GM19438 (cell line): ENCODE measurements at regions not wholly inside any gene's neighbourhood (a gene's known extent, or its start where the extent isn't known, plus 50 kb on each side); places are given as distances from the start of the nearest gene placed in this dataset.
"Not testable (repeated sequence)": the region's sequence is repeated elsewhere in the genome, so short reads cannot be mapped to it uniquely, and the experiment has no call there.

Experiments
- ATAC-seq: cut with Tn5 transposase; IDR thresholded peaks from one replicate; pipeline ENCODE4 v1.9.1; 2021; ENCODE audit warnings: low read depth; ENCODE audit not compliant: unreplicated experiment

DNA sequence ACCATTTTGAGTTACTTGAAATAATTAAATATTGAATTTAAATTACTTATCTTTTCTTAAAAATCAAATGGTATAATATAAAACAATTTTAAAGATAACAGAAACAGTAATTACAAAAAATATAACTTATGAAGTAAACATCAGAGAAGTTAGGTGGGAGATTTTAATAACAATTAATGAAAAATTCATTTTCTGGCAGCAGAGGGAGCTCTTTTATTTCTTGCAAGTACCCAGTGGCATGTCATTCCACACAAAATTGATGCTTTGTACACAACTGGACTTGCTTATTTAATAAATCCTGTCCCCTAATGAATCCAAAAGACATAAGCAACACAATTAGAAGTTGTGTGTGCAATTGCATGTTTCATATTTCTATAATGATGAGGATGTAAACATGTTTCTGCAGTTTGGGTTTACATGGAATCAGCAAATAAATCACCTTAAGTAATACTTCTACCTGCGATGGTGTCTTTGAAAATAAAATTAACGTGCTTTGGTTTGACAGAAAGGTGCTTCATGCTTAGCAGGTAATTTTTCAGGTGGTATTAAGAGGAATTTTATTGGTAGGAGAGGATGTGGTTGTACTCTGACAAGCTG is 861.3 kb downstream of the ZPLD1 start:
- ATAC-seq, result no peak

DNA sequence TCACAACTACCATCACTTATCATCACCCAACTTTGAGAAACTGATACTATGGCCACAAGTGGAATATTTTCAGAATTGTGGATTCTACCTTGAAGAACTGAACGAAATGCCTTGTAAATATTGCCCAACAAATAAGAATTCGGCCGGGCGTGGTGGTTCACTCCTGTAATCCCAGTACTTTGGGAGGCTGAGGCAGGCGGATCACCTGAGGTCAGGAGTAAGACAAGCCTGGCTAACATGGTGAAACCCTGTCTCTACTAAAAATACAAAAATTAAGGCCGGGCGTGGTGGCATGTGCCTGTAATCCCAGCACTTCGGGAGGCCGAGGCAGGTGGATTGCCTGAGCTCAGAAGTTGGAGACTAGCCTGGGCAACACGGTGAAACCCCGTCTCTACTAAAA is 862.7 kb downstream of the ZPLD1 start:
- ATAC-seq, result not testable (repeated sequence)

DNA sequence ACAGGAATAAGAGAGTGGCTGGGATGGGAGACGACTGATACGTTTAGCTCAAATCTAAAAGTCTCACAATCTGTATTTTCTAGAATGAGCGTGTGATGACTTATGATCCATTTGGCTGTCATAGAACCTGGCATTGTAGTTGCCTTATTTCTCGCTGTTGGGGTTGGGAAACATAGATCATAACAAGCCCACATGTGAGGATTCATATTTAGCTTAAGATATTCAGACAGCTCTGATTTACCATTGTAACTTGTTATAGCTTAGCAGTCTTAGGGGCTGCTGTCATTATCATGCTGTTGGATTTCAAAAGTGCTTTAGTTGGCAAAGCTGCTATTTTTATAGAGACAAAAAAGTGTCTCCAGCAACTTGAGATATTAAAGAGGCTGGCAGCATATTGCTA is 871.3 kb downstream of the ZPLD1 start:
- ATAC-seq, result no peak

DNA sequence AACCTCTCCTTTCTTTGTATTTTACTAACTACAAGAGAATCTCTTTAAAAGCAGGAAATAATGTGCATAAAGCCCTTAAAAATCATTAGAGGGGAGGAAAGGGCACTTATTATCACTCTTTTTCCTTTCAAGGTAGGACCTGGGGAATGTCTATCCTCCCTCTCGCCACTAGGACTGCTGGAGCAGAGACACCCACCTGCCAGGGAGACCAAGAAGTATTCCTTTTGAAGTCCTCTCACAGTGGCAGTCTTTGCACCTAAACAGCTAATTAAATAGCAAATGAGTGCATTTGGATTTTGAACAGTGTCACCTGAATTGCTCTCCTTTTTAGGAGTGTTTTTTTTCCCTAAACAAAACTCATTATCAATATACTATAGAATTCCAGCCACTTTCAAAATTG is 874.1 kb downstream of the ZPLD1 start:
- no peak for ATAC-seq

DNA sequence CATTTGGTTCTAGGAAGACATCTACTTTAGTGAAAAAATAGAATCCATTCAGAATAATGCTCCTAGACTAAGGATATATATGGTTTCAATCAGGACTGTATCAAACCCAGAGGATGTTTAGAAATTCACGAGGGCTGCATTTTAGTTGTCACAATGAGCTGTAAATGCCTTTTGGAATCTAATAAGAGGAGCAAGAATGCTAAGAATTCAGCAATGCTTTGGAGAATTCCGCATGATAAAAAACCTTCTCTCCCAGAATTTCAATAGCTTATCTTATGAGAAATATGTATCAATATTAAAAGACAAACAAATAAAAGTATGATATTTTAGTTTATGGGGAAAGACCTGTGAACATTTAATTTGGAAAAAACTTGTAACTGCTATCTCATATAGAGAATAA is 885.1 kb downstream of the ZPLD1 start:
- no peak for ATAC-seq

DNA sequence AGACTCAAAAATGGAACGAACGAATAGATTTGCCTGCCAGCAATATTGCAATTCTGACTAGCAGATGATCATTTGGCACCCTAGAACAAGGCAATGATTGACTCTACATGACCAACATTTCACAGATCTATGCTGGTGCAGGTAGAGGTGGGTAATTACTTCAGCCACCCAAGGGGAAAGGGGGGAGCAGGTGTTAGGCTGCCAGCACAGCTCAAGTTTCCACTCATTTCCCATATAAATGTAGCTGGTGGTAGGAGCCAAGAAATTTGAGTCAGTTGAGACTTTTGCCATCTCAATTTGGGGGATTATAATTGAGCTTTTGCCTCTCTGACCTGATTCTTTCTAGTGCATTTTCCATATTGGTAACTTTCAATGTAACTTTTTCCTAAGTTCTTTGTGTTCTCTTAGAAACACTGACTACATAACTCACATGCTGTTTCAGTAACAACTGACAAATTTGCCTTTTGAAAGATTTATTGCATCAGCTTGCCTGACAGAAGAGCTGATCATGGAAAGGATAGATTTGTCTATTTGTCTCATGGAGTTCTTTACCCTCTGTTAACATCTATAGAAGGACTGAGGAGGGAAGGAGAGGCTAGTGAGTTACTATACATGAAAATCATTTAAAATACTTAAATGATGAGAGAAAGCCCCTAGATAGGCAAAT is 902.5 kb downstream of the ZPLD1 start:
- no peak for ATAC-seq

DNA sequence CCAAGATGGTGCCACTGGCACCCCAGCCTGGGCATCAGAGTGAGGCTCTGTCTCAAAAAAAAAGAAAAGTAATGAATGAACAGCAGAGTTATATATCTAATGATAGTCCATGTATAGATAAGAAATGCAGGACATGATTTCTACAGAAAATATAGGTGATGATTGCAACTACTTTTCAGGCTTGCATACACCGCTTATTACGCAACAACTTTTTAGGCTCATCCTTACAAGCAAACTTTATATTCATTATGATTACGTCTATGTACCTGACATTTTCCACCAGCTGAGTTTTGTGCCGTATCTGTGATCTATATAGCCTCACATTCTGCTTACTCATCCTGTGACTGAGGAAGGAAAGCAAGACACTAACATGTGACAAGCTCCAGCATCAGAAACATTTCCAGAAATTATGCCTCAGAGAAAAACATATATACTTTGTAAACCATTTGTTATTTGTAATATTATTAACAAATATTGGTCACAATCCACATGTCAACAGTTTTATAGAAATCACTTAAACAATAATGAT is 906.3 kb downstream of the ZPLD1 start:
- no peak for ATAC-seq

DNA sequence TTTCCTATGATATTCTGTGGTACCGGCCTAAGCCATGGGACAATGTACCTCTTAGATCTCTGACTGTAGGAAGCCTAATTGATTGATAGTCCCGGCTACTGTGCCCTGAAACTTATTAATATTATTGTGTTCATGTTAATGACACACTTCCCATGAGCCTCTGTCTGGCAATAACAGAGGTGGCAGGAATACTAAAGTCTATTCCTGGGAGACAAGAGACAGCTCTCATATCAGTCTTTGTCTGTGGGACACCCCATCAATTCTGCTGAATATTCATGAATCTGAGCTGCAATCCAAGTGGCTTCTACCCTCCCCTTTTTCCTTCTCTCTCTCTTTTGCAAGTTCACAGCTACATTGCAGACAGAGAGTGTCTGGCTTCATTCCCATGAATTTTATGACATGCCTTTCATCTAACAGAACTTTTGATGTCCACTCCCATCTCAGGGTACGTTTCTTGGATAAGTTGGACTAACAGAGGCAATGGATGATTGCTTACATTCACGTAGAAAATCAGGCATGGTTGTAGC is 907.5 kb downstream of the ZPLD1 start:
- ATAC-seq, result no peak

DNA sequence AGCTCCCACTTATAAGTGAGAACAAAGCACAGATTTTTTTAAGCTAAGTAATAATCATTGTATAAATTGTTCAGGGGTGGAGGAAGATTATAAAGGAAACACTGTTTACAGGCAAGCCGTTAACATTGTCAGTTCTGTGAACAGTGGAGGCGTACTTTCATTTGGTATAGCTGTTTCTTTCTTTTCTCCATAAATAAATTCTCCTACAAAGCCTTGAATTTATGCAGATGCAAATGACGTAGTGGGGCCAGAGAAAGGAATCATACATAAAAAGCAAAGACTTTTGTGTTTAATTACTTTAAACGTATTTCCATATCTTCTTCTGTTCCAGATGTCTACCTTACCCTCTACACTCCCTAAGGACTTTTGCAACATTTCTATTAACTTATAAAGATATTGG is 914.9 kb downstream of the ZPLD1 start:
- ATAC-seq, result no peak

DNA sequence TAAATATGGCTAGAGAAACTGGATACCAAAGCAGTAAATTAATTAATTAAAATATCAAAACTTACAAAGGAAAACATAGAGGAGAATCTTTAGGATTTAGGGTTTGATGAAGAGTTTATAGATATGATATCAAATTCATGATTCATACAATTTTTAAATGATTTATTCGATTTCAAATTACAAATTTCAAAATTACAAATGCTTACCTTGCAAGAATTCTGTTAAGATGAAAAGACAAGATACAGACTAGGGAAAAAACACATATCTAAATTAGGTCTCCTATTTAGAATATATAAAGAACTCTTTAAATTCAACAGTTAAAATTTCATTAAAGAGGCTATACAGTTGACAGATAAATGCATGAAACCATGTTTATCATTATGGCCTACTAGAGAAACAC is 930.7 kb downstream of the ZPLD1 start:
- ATAC-seq, result no peak

DNA sequence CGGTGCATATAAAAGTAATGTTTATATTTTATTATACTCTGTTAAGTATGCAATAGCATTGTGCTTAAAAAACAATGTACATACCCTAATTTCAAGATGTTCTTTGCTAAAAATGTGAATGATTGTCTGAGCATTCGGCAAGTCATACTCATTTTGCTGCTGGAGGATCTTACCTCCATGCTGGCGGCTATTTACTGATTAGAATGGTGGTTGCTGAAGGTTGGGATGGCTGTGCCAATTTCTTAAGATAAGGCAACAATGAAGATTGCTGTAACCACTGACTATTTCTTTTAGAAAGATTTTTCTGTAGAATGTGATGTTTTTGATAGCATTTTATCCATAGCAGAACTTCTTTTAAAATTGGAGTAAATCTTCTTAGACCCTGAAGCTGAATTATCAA is 932.7 kb downstream of the ZPLD1 start:
- ATAC-seq, result no peak

DNA sequence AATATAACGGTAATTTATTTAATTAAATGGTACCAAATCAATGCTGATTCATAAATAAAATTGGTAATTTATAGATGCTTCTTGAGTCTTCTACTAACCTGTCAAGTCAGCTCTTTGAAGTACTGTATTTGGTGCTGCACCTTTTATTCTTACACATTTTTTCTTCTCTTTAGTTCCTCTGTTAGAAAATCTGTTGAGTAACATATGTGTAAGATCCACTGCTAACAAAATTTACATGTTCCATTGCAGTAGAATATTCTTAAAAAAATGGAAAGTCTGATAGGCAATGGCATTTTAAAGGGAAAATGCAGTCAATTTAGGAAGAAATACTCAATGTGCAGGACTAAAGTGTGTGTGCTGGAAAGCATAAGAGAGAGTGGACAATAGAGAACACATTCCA is 936.6 kb downstream of the ZPLD1 start:
- ATAC-seq, result no peak

DNA sequence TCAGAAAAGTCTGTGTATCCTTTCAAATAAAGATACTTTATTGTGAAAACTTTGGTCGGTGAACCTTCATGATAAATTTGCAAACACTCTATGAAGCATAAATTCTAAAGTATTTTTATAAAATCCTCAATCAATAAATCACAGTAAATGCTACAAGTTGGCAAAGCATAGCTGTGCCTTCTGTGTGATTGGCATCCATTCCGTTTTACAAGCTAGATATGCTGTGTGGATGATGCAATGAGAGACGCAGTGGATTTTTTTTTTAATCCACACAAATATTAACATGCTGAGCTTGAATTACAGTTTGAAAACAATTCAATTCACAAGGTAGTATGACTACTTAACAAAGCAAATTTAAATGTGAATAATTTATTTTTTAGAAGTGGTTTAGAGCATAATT is 937.2 kb downstream of the ZPLD1 start:
- ATAC-seq, result no peak

DNA sequence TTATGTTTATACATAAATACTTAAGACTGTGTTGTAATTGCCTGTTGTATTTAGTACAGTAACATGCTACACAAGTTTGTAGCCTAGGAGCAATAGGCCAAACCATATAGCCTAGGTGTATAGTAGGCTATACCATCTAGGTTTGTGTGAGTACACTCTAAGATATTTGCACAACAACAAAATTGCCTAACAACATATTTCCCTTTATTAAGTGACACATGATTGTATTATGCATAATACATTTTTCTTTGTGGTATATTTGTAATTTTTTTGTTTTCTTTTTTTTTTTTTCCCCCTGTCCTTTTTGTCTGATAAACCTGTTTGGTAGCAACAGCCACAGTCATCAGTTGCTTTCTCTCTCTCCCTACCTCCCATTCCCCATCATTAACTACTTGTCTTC is 945.6 kb downstream of the ZPLD1 start:
- ATAC-seq, result no peak

DNA sequence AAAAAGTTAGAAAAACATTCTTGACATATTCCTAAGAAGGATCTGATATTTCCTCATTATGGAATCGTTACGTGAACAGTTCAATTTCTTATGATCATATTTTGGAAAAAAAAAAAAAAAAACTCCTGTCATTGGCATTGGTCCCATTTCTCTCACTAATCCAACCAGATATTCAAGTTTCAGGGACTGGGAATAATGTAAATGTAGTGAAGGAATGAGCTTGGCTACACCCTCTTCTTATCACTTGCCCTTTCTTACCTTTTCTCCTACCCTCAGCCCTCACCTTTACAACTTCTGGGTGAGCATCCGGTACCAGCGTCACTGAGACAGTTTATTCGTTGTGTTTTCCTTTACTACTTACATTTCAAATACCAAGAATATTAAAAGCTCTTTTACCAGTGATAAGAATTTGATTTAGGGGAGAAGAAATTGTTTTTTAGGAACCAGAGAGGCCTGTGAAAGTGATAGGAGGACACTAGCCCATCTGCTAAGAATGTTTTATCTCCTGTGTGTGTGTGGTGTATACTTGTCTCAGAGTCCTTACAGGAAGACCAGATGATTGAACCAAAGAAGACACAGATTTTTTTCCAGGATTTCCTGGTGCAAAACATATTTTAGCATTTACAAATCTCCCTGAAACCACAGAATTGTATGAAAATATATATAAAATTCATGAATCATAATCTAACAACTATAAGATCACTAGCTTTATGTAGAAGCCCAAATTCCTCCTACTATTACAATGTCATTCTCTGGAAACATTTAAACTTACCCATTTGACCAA is 946.7 kb downstream of the ZPLD1 start:
- no peak for ATAC-seq

DNA sequence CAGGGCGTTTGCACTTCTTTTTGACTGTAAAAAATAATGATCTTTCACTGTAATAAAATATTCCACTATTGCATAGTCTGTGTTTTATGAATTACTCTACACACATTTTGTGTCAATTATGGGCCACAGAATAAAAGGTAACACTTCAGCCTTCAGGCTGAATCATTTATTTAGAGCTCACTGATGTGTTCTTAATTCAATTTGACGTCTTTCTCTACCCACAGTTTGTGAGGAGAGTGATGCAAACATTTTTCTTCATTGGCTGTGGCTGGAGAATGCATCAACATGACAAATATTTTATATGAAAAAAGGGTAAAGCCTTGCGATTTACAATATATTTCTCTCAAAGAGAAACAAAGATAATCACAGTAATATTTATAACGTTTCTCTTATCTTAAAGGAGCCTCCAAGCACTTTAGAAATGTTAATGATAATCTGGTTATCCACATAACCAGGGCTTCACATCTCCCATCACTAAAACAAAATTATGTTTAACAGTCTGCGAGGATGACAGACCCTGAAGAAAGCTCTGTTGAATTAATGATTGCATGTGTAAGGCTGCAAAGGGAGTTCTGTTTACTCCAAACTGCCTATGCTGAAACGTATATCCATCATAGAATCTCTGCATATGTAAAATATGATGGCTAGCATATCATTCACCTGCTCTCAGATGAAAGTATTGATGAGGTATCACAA is 951.3 kb downstream of the ZPLD1 start:
- no peak for ATAC-seq

DNA sequence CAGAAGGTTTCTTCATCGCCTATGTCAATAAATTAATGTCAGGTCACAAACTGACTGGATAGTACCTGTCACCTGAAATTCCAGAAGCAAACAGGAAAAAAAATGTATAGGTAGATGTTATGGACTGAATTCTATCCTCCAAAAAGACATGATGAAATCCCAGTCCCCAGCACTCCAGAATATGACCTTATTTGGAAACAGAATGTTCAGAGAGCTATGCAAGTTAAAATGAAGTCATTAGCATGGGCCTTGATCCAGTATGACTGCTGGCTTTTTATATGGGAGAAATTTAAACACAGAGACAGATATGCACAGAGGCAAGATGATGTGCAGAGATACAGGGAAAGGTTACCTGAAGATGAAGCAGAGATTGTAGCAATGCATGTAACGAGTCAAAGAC is 953.4 kb downstream of the ZPLD1 start:
- no peak for ATAC-seq

DNA sequence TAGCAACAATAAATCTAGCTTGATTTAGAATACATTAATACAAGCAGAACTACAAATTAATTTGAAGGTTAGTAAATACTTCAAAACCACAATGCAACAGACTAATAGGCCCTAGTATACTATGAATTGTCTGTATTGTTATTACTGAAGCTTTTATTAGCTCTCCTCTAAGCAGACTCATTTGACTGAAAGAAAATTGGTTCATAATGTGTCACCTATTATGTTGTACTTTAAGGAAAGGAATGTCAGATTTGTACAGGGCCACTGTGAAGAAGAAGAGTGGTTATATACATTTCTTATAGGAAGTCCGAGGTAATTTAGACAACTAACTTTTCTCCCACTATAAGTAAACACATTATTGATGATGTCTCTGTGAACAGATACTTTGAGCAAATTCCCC is 954.5 kb downstream of the ZPLD1 start:
- no peak for ATAC-seq

DNA sequence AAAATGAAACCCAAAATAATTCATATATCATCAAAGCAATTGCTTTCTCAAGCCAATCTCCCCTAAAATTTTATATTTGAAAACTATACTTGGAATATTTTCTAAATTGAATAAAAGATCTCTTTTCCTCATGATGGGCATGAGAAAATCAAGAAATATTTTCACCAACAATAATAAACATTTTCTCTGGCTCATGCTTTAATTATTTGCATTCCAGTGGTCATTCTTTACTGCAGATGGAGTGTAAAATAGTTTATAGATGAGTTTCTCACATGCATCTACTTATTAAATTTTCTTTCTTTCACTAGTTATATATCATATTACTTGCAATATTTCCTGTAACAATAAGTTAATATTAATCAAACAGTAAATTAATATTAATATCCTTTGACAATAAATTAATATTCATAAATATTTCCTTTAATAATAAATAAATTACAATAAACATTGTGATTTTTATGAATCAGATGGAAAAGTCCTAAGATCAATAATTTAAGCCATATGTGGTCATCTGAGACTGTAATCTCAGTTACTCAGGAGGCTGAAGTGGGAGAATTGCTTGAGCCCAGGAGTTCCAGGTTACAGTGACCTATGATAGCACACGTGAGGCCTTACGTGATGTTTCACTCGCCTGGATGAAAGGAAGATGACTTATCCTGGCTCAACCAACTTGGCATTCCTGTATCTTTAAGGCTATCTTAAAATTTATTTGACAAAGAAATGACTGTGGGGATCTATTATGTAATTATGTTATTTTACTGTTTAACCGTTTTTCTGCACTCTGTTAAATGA is 958.8 kb downstream of the ZPLD1 start:
- no peak for ATAC-seq

DNA sequence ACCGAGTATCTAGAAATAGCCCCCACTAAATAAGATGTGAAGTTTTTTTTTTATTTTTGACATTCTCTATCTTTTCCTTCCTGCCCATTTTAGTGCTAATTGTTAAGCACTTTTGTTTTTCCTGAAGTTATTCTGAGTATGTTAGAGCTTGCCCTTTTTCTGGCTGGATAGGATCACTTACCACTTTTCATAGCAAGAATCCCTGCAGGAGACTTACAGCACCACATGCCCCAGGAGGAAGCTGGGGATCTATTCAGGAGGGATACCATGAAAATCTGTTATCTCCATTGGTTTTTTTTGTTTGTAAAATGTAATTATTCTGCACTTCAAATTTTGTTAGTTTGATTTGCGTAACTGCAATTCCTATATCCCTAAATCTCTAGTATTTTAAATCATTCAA is 968.4 kb downstream of the ZPLD1 start:
- no peak for ATAC-seq
